PC-9 (cell line): ENCODE measurements at regions not wholly inside any gene's neighbourhood (a gene's known extent, or its start where the extent isn't known, plus 50 kb on each side); places are given as distances from the start of the nearest gene placed in this dataset.

ENCODE experiments used
- BruUV-seq: library from RNA; stranded (reverse); fragments of 400-500 nt; replicated peaks from 2 replicates; lab custom pipeline; 2021; lab: Mats Ljungman, UMichigan
- CTCF ChIA-PET: fragments of 300-600 bp; sonication (Branson Sonifier 250); formaldehyde crosslinking; loops from one replicate; lab custom pipeline; 2022; ENCODE audit warnings: antibody characterized with exemption; lab: Charles Lee
- POLR2A ChIA-PET: fragments of 300-600 bp; sonication (Branson Sonifier 250); formaldehyde crosslinking; loops from one replicate; lab custom pipeline; 2022; ENCODE audit warnings: antibody characterized with exemption; ENCODE audit not compliant: unreplicated experiment; lab: Charles Lee
- DNase-seq, 2 experiments: peaks; one replicate each; pipeline versions ENCODE4 v3.0.0 to v3.0.0-alpha.2; 2015 to 2022; ENCODE audit warnings: mixed read lengths in 1 of 2
- H2AFZ ChIP-seq: fragments of 200-600 bp; sonication (generic); 2 replicates; pipeline ENCODE4 v1.8.1; 2017; ENCODE audit warnings: antibody characterized with exemption
- H3F3A ChIP-seq: fragments of 200-600 bp; sonication (generic); 2 replicates; pipeline ENCODE4 v1.8.1; 2017; ENCODE audit warnings: antibody characterized with exemption, mild to moderate bottlenecking, low read depth; ENCODE audit not compliant: insufficient read depth
- H3K27ac ChIP-seq: fragments of 200-600 bp; sonication (generic); 2 replicates; pipeline ENCODE4 v1.6.1; 2016; ENCODE audit warnings: mixed run types
- H3K27me3 ChIP-seq: fragments of 200-600 bp; sonication (generic); 2 replicates; pipeline ENCODE4 v1.6.1; 2016; ENCODE audit warnings: low read depth, mixed run types; ENCODE audit not compliant: insufficient read depth
- H3K36me3 ChIP-seq: fragments of 200-600 bp; sonication (generic); 2 replicates; pipeline ENCODE4 v1.6.1; 2016; ENCODE audit warnings: low read depth, mixed run types
- H3K4me1 ChIP-seq: fragments of 200-600 bp; sonication (generic); replicated peaks from 2 replicates; pipeline ENCODE4 v1.6.1; 2016; ENCODE audit warnings: mixed run types; ENCODE audit not compliant: insufficient read depth
- H3K4me2 ChIP-seq: fragments of 200-600 bp; sonication (generic); 2 replicates; pipeline ENCODE4 v1.6.1; 2017; ENCODE audit warnings: mixed run types
- H3K4me3 ChIP-seq: fragments of 200-600 bp; sonication (generic); 2 replicates; pipeline ENCODE4 v1.6.1; 2016; ENCODE audit warnings: mixed run types
- H3K79me2 ChIP-seq: fragments of 200-600 bp; sonication (generic); 2 replicates; pipeline ENCODE4 v1.6.1; 2017; ENCODE audit warnings: low read depth, mixed run types
- H3K9me2 ChIP-seq: fragments of 200-600 bp; sonication (generic); 2 replicates; pipeline ENCODE4 v1.8.1; 2017; ENCODE audit warnings: mild to moderate bottlenecking; ENCODE audit not compliant: insufficient read depth
- H3K9me3 ChIP-seq: fragments of 200-600 bp; sonication (generic); 2 replicates; pipeline ENCODE4 v1.8.1; 2016; ENCODE audit warnings: low read depth; ENCODE audit not compliant: insufficient read depth
- H4K20me1 ChIP-seq: fragments of 200-600 bp; sonication (generic); 2 replicates; pipeline ENCODE4 v1.8.1; 2017; ENCODE audit not compliant: insufficient read depth
- CTCF ChIP-seq: fragments of 200-600 bp; sonication (generic); conservative IDR thresholded peaks from 2 replicates; pipeline ENCODE4 v1.6.1; 2017; ENCODE audit warnings: mixed run types, antibody characterized with exemption, mild to moderate bottlenecking, moderate library complexity
- EZH2 ChIP-seq: fragments of 200-600 bp; sonication (generic); IDR thresholded peaks from 2 replicates; pipeline ENCODE4 v1.8.0; 2017; ENCODE audit warnings: antibody characterized with exemption, low read depth
- intact Hi-C: fragments of 100-400 bp; cut with micrococcal nuclease; formaldehyde crosslinking; loops from one replicate; pipeline ENCODE4 v1.10.0; 2022; ENCODE audit not compliant: unreplicated experiment

GRCh38 chr4:185888676-185889075, 76.7 kb upstream of the SORBS2 start:
- Histone ChIP-seq H4K20me1 (no peaks in the 10 kb centered on the region), H3K9me3 (no peaks in the 10 kb centered on the region; the same call in 1 of the 2 replicates), H3F3A (no peaks in the 10 kb centered on the region), H3K4me1 (no peaks in the 10 kb centered on the region), H3K4me2 (no peak overlapping the region), H3K4me3 (no peak overlapping the region), H3K9me2 (no peaks in the 10 kb centered on the region), H3K27me3 (no peaks in the 10 kb centered on the region), H3K36me3 (no peaks in the 10 kb centered on the region), H2AFZ (no peak overlapping the region), H3K27ac (no peak overlapping the region), H3K79me2 (no peaks in the 10 kb centered on the region)
- DNase-seq, result no peak
- CTCF ChIA-PET, result no interaction called here
- BruUV-seq, result no TSS peak
- POLR2A ChIA-PET, result no interaction called here
- TF ChIP-seq EZH2, result no peak
- TF ChIP-seq CTCF, result no peak
- intact Hi-C loops, result no loop called here

- Histone ChIP-seq H3K4me2 (no peak overlapping the region), H3K9me3 (no peaks in the 10 kb centered on the region; the same call in 1 of the 2 replicates), H3F3A (no peaks in the 10 kb centered on the region), H3K27me3 (no peaks in the 10 kb centered on the region), H3K4me1 (no peaks in the 10 kb centered on the region), H3K9me2 (no peaks in the 10 kb centered on the region), H3K36me3 (no peaks in the 10 kb centered on the region), H3K4me3 (no peak overlapping the region), H3K27ac (no peak overlapping the region), H4K20me1 (no peaks in the 10 kb centered on the region), H2AFZ (no peak overlapping the region), H3K79me2 (no peaks in the 10 kb centered on the region)
- CTCF ChIA-PET, result no interaction called here
- POLR2A ChIA-PET, result no interaction called here
- TF ChIP-seq CTCF (no peak), EZH2 (no peak)
- intact Hi-C loops, result no loop called here
- no TSS peak for BruUV-seq
- DNase-seq, result no peak
Observed at GRCh38 chr4:185889585-185889984, 77.6 kb upstream of the SORBS2 start.

- no peaks in the 10 kb centered on the region; the same call in 1 of the 2 replicates for H3K9me3 ChIP-seq
- no peak overlapping the region for H3K4me3 ChIP-seq
- no peaks in the 10 kb centered on the region for H3K9me2 ChIP-seq
- H3K79me2 ChIP-seq, result no peaks in the 10 kb centered on the region
- H3K36me3 ChIP-seq, result no peaks in the 10 kb centered on the region
- ChIA-PET POLR2A (no interaction called here), CTCF (no interaction called here)
- BruUV-seq, result no TSS peak
- 0 out of 2 replicates have a peak, but pooled peaks cover under 1% of the 10 kb centered on the region for H3F3A ChIP-seq
- no peak overlapping the region for H3K27ac ChIP-seq
- H3K4me1 ChIP-seq, result no peaks in the 10 kb centered on the region
- no peaks in the 10 kb centered on the region for H4K20me1 ChIP-seq
- no peak for TF ChIP-seq EZH2
- TF ChIP-seq CTCF, result no peak
- H2AFZ ChIP-seq, result no peak overlapping the region
- H3K27me3 ChIP-seq, result no peaks in the 10 kb centered on the region
- no peak overlapping the region for H3K4me2 ChIP-seq
- intact Hi-C loops, result no loop called here
- DNase-seq, result no peak
Observed at GRCh38 chr4:185890196-185890595, 78.2 kb upstream of the SORBS2 start.
